HepG2 (cell line): ENCODE measurements at regions not wholly inside any gene's neighbourhood (a gene's known extent, or its start where the extent isn't known, plus 50 kb on each side); places are given as distances from the start of the nearest gene placed in this dataset.

Experiments
- ATAC-seq: fragments of 200-7000 bp; cut with Tn5 transposase; 3 replicates; pipeline ENCODE4 v1.9.1; 2020; ENCODE audit warnings: mild to moderate bottlenecking, moderate library complexity
- BruUV-seq: library from RNA; stranded (reverse); fragments of 400-500 nt; replicated peaks from 2 replicates; lab custom pipeline; 2021; lab: Mats Ljungman, UMichigan
- CTCF ChIA-PET: fragments of 300-600 bp; formaldehyde crosslinking; extraction: SDS; loops from one replicate; lab custom pipeline; 2021; ENCODE audit warnings: low total read pairs, inconsistent platforms, low intra/inter-chr PET ratio; lab: Yijun Ruan, JAX
- POLR2A ChIA-PET: fragments of 350-600 bp; sonication (Branson Sonifier 250); formaldehyde crosslinking; loops from one replicate; lab custom pipeline; 2020; ENCODE audit warnings: antibody characterized with exemption, inconsistent platforms; lab: Yijun Ruan, JAX
- DNase-seq: peaks from one replicate; pipeline ENCODE4 v3.0.0-alpha.2; 2015; ENCODE audit warnings: low spot score
- FAIRE-seq: peaks from 3 replicates; lab custom pipeline; 2011; peaks lifted over from hg19 to GRCh38; lab: Jason Lieb, UNC
- H2AFZ ChIP-seq: one replicate; pipeline ENCODE4 v1.6.1; 2011; ENCODE audit warnings: low read length, inconsistent platforms
- H3K27ac ChIP-seq: fragments of 300-600 bp; 3 replicates; pipeline ENCODE4 v1.8.0; 2011; ENCODE audit warnings: mixed run types, mild to moderate bottlenecking, mixed read lengths, low read length, inconsistent platforms; ENCODE audit not compliant: insufficient read depth; ENCODE audit errors: extremely low read length
- H3K27me3 ChIP-seq, 2 experiments: fragments of 200-600 bp in 1 of 2; 2 replicates in 1 of 2; 3 replicates in 1 of 2; pipeline versions ENCODE4 v1.6.0 to v1.8.0; 2011; ENCODE audit warnings: low read length in 2 of 2, mild to moderate bottlenecking in 2 of 2, moderate library complexity in 2 of 2, inconsistent platforms in 1 of 2; ENCODE audit not compliant: insufficient read depth in 2 of 2, control insufficient read depth in 1 of 2
- H3K36me3 ChIP-seq, 2 experiments: fragments of 200-600 bp in 1 of 2; replicated peaks in 1 of 2; 2 replicates in 1 of 2; 3 replicates in 1 of 2; pipeline versions ENCODE4 v1.5.1 to v1.8.0; 2011; ENCODE audit warnings: low read length in 2 of 2, inconsistent platforms in 1 of 2; ENCODE audit not compliant: insufficient read depth in 2 of 2, control insufficient read depth in 1 of 2
- H3K4me1 ChIP-seq: 2 replicates; pipeline ENCODE4 v1.5.1; 2012; ENCODE audit warnings: low read length, inconsistent platforms; ENCODE audit not compliant: insufficient read depth
- H3K4me2 ChIP-seq: 2 replicates; pipeline ENCODE4 v1.6.0; 2011; ENCODE audit warnings: low read depth, low read length, inconsistent platforms
- H3K4me3 ChIP-seq, 3 experiments: fragments of 200-600 bp in 1 of 3; sonication (generic), shearing (Covaris generic) in 1 of 3; replicated peaks in 1 of 3; 2 replicates each; pipeline ENCODE4 v1.5.1; 2011 to 2016; ENCODE audit warnings: low read length in 3 of 3, inconsistent platforms in 2 of 3, low read depth in 2 of 3, mild to moderate bottlenecking in 2 of 3, control low read depth in 1 of 3, mixed read lengths in 1 of 3; ENCODE audit not compliant: insufficient read depth in 1 of 3
- H3K79me2 ChIP-seq: one replicate; pipeline ENCODE4 v1.6.1; 2011; ENCODE audit warnings: low read length, inconsistent platforms; ENCODE audit not compliant: insufficient read depth
- H3K9ac ChIP-seq: 2 replicates; pipeline ENCODE4 v1.6.0; 2011; ENCODE audit warnings: mild to moderate bottlenecking, low read depth, low read length, inconsistent platforms; ENCODE audit not compliant: insufficient read depth
- H3K9me3 ChIP-seq: 2 replicates; pipeline ENCODE4 v1.5.1; 2012; ENCODE audit warnings: mild to moderate bottlenecking, low read length
- H4K20me1 ChIP-seq: 2 replicates; pipeline ENCODE4 v1.6.0; 2011; ENCODE audit warnings: inconsistent platforms, mild to moderate bottlenecking, low read length, moderate library complexity; ENCODE audit not compliant: insufficient read depth
- ISX ChIP-seq: sonication (generic); formaldehyde crosslinking; conservative IDR thresholded peaks from 2 replicates; pipeline ENCODE4 v1.5.0; 2020; ENCODE audit warnings: missing genetic modification reagents
- NCOR1 ChIP-seq: fragments of 200-600 bp; sonication (generic); IDR thresholded peaks from 2 replicates; pipeline ENCODE4 v1.7.0; 2017; ENCODE audit warnings: antibody characterized with exemption, low read length, borderline replicate concordance
- NFAT5 ChIP-seq: sonication (generic); formaldehyde crosslinking; IDR thresholded peaks from 2 replicates; pipeline ENCODE4 v1.4.0; 2020; ENCODE audit warnings: missing genetic modification reagents
- SIN3A ChIP-seq: IDR thresholded peaks from 2 replicates; pipeline ENCODE4 v1.6.1; 2011; ENCODE audit warnings: low read depth, mild to moderate bottlenecking, control low read depth, low read length, borderline replicate concordance
- USF2 ChIP-seq, 2 experiments: sonication (generic) in 1 of 2; formaldehyde crosslinking in 1 of 2; IDR thresholded peaks; 2 replicates each; pipeline versions ENCODE4 v1.5.1 to v1.6.1; 2011 to 2020; ENCODE audit warnings: borderline replicate concordance in 1 of 2, low read depth in 1 of 2, low read length in 1 of 2, mild to moderate bottlenecking in 1 of 2, missing genetic modification reagents in 1 of 2, moderate library complexity in 1 of 2
- WGBS: methylation state at CpG from one replicate; pipeline ENCODE4 v1.1.6; 2017; ENCODE audit warnings: low lambda C conversion rate; 5-methylcytosine and 5-hydroxymethylcytosine counted together
- in situ Hi-C: cut with HindIII; loops from 2 replicates; pipeline ENCODE4 v1.10.0; 2017; ENCODE audit warnings: low pct_unique_long_range_greater_than_20kb; ENCODE audit not compliant: extremely low pct_ligation_motif_present
- intact Hi-C: fragments of 100-400 bp; cut with micrococcal nuclease; formaldehyde crosslinking; loops from one replicate; pipeline ENCODE4 v1.10.0; 2022; ENCODE audit not compliant: unreplicated experiment
- TF ChIP-seq, protein P1 (sequence below): sonication (generic); formaldehyde crosslinking; conservative IDR thresholded peaks from 2 replicates; pipeline ENCODE4 v1.4.0; 2020; ENCODE audit warnings: missing genetic modification reagents
- TF ChIP-seq, protein P2 (sequence below): sonication (generic); formaldehyde crosslinking; IDR thresholded peaks from 2 replicates; pipeline ENCODE4 v1.4.0; 2020; ENCODE audit warnings: mild to moderate bottlenecking, missing genetic modification reagents

- Histone ChIP-seq H3K4me3 (no peak overlapping the region), H3K36me3 (no peaks in the 10 kb centered on the region), H2AFZ (no peak overlapping the region), H3K79me2 (no peaks in the 10 kb centered on the region), H3K27me3 (no peaks in the 10 kb centered on the region), H4K20me1 (no peaks in the 10 kb centered on the region), H3K4me1 (no peaks in the 10 kb centered on the region), H3K9me3 (peaks cover 57% of the 10 kb centered on the region), H3K4me2 (no peak overlapping the region), H3K27ac (no peak overlapping the region), H3K9ac (no peak overlapping the region)
- in situ Hi-C loops (no loop called here), intact Hi-C loops (no loop called here)
- FAIRE-seq (no peak), DNase-seq (no peak), ATAC-seq (no peak)
- TF ChIP-seq NCOR1 (no peak), SIN3A (no peak), ISX (CRISPR knock-in tag) (no peak), NFAT5 (no peak), USF2 (IDR thresholded peaks at IDR 0.05; ENCODE audit: low read depth, low read length) (no peak), USF2 (CRISPR knock-in tag; IDR thresholded peaks at IDR 0.05; ENCODE audit: borderline replicate concordance) (no peak)
- TF ChIP-seq, protein P1, sequence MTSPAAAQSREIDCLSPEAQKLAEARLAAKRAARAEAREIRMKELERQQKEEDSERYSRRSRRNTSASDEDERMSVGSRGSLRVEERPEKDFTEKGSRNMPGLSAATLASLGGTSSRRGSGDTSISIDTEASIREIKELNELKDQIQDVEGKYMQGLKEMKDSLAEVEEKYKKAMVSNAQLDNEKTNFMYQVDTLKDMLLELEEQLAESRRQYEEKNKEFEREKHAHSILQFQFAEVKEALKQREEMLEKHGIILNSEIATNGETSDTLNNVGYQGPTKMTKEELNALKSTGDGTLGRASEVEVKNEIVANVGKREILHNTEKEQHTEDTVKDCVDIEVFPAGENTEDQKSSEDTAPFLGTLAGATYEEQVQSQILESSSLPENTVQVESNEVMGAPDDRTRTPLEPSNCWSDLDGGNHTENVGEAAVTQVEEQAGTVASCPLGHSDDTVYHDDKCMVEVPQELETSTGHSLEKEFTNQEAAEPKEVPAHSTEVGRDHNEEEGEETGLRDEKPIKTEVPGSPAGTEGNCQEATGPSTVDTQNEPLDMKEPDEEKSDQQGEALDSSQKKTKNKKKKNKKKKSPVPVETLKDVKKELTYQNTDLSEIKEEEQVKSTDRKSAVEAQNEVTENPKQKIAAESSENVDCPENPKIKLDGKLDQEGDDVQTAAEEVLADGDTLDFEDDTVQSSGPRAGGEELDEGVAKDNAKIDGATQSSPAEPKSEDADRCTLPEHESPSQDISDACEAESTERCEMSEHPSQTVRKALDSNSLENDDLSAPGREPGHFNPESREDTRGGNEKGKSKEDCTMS: no peak
- TF ChIP-seq, protein P2, sequence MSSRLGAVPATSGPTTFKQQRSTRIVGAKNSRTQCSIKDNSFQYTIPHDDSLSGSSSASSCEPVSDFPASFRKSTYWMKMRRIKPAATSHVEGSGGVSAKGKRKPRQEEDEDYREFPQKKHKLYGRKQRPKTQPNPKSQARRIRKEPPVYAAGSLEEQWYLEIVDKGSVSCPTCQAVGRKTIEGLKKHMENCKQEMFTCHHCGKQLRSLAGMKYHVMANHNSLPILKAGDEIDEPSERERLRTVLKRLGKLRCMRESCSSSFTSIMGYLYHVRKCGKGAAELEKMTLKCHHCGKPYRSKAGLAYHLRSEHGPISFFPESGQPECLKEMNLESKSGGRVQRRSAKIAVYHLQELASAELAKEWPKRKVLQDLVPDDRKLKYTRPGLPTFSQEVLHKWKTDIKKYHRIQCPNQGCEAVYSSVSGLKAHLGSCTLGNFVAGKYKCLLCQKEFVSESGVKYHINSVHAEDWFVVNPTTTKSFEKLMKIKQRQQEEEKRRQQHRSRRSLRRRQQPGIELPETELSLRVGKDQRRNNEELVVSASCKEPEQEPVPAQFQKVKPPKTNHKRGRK: no peak
- ChIA-PET POLR2A (no interaction called here), CTCF (no interaction called here)
- no TSS peak for BruUV-seq
- 0% methylated on average over 4 of the region's 4 CpGs for WGBS
These were observed 539.3 kb upstream of the ID4 start for GRCh38 chr6:19297880-19298279.
